Medulla oblongata (tissue), 1 donor: ENCODE measurements at regions not wholly inside any gene's neighbourhood (a gene's known extent, or its start where the extent isn't known, plus 50 kb on each side); places are given as distances from the start of the nearest gene placed in this dataset.

Experiments used
- DNase-seq: peaks from one replicate; pipeline ENCODE4 v3.0.0-alpha.2; 2015; ENCODE audit errors: extremely low spot score

GRCh38 chr2:21431078-21431477 lies 307.3 kb downstream of the TDRD15 start:
- no peak for DNase-seq

DNA sequence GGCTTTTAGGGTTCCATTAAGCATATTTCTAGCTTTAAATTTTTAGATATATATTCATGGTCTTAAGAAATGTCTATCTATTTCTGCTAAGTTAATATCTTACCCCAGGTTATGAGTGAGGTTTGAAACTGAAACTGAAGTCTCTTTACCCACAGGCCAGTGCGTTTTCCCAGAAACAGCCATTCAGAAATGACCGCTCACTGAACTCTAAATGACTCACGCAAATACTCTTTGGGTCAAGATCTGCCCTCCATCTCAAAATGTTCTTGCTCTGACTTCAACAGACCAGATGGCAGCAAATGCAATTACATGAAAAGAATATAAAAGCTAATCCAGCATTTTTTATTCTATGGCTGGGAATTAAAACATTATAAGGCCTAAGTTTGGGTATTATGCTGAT lies 315.2 kb downstream of the TDRD15 start:
- no peak for DNase-seq

GRCh38 chr2:21441442-21441841 lies 317.7 kb downstream of the TDRD15 start:
- no peak for DNase-seq

GRCh38 chr2:21443494-21444105 lies 319.8 kb downstream of the TDRD15 start:
- no peak for DNase-seq

- DNase-seq: no peak
These were observed 326.1 kb downstream of the TDRD15 start for GRCh38 chr2:21449881-21450280.

- no peak for DNase-seq
These were observed 327.6 kb downstream of the TDRD15 start for GRCh38 chr2:21451403-21451802.

DNA sequence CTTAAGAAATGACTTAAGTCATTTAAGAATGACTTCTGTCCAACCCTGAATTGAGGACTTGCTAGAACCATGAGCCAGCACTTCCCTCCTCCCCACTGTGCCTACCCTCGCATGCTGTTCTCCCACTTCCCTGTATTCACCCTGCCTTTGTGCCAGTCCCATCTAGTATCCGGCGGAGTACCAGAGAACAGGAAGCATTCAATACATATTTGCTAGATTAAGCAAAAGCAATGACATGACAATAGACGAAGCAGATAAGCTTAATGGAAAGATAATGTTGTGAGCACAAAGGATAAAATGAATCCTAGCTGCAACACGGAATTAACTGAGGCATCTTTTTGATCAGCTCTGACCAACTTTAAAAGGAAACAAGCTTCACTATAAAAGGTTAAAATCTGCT lies 328.5 kb downstream of the TDRD15 start:
- DNase-seq: no peak

- DNase-seq: no peak
These were observed 328.9 kb downstream of the TDRD15 start for GRCh38 chr2:21452678-21453077.

DNA sequence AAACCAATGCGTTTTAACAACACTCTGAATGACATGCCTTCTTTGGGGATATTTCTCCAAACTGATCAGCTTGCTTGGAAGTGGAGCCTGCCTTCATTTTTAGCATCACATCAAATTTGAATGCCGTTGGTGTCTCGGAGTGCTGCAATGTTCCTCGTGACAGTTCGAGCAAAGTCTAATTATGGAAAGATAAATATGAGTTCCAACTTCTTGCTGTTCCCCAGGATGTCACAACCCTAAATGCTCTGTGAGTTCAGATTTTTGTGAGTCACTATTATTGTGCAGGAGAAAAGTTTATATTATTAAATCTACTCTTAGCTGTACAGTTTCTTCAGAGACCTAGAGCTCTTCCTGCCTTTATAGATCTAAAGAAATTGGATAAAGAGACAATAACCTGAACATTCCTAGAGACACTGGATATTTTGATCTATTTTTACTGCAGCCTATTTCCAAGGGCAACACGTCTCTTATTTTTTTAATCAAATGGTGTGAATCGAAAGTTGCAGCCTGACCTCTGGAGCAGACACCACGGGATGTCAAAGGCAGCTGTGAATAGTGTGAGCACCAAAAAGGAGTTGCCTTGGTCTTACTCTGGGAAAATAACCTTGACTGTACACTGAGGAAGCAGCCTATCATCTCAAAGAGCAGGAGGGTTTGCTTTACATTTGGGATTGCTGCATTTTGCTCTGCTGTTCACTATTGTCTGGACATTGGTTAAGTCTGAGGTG lies 330.1 kb downstream of the TDRD15 start:
- DNase-seq: no peak

GRCh38 chr2:21454839-21455238 lies 331.1 kb downstream of the TDRD15 start:
- DNase-seq: no peak

DNA sequence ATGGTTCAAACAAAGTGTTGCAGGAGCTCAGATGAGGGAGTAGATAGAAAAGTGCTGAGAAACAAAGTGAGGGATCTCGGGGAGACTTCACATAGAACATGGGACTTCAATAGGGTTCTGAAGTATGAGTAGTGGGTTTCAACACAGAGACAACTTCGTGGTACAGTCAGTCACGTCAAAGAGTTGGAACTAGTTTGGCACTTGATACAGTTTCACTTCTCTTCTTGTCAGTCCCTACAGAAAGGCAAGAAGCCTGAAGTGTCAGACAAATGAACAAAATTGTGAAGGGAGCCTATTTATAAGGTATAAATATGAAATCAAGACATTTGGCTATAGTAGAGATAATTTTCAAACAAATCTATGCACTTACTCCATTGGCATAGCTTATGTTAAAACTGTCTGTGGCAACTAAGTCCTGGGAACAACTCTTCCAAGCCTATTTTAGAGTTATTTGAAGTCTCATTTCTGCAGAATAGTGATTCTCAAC lies 338.0 kb downstream of the TDRD15 start:
- no peak for DNase-seq

- no peak for DNase-seq
These were observed 342.7 kb downstream of the TDRD15 start for GRCh38 chr2:21466341-21466927.

GRCh38 chr2:21467280-21467818 lies 343.6 kb downstream of the TDRD15 start:
- no peak for DNase-seq

DNA sequence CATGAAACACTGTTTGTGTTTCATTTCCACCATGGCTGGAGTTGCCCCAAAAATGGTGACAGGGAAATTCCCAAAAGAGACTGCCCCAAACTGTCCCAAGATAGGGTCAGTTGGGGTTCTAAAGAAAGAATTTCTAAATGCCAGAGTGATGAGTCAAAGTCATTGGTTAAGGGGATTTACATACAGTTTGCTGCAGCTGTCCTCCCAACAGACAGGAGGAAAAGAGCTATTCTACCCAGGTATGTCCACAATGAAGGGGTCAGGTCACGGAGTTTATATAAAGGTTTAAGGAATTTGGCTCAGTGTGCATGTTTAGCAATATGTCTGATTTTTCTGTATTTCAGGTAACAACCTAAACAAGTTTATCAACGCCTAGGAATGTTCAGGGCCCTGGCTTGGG lies 344.1 kb downstream of the TDRD15 start:
- DNase-seq: no peak

- DNase-seq: no peak
These were observed 344.9 kb downstream of the TDRD15 start for GRCh38 chr2:21468624-21469023.

GRCh38 chr2:21469158-21469557 lies 345.4 kb downstream of the TDRD15 start:
- DNase-seq: no peak

- no peak for DNase-seq
These were observed 345.8 kb downstream of the TDRD15 start for GRCh38 chr2:21469564-21469963.

DNA sequence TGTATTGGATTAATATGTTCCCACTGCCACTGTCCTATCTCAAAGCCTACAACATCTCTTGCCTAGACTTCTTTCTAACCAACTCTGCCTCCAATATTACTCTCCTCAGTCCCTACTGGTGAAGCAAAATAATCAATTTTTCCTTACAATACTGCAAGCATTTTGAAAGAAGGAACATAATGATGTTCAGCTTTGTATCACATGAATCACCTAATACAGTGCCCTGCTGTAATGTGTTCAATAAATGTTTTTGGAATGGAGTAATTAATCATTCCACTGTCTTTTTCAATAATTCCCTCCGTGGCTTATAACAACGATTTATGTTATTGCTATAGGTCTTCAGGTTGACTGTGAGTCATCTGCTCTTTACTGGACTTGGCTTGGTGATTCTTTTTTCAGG lies 356.4 kb downstream of the TDRD15 start:
- DNase-seq: no peak

- no peak for DNase-seq
These were observed 360.9 kb downstream of the TDRD15 start for GRCh38 chr2:21484643-21485042.

DNA sequence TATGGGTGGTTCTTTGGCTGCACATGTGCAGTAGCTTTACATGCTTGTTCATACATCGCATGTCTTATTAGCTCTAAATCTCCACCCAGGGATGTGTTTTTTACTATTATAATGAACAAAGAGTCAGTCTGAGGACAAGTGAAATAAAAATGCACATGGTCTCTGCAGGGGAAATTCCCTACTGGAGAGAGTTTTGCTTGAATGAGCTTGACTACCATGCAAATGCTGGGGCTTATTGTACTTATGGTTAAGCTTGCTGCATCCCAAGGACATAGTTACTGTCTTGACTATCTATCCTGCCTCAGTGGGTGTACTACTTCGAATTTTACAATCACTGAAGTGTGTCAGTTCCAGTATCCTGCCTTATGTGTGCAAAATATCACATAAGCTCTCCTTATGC lies 362.7 kb downstream of the TDRD15 start:
- no peak for DNase-seq

DNA sequence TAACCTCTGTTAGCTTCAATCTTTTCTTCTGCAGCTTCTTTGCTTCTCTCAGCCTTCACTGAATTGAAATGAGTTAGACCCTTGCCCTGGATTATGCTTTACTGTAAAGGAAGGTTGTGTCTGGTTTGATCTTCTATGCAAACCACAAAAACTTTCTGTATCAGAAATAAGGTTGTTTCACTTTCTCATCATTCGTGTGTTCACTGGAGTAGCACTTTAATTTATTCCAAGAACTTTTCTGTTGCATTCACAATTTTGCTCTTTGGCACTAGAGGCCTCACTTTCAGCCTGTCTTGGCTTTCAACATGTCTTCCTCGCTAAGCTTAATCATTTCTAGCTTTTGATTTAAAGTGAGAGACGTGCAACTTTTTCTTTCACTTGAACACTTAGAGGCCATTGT lies 365.3 kb downstream of the TDRD15 start:
- DNase-seq: no peak

- no peak for DNase-seq
These were observed 374.2 kb downstream of the TDRD15 start for GRCh38 chr2:21498016-21498415.

- DNase-seq: no peak
These were observed 376.7 kb downstream of the TDRD15 start for GRCh38 chr2:21500401-21500945.
